Brain microvascular endothelial cell (primary cell): ENCODE measurements at regions not wholly inside any gene's neighbourhood (a gene's known extent, or its start where the extent isn't known, plus 50 kb on each side); places are given as distances from the start of the nearest gene placed in this dataset.

ENCODE experiments used
- DNase-seq: peaks from one replicate; pipeline ENCODE4 v3.0.0-alpha.2; 2020
- H3K27ac ChIP-seq: fragments of 250-450 bp; sonication (Bioruptor Pico); 2 replicates; pipeline ENCODE4 v1.5.1; 2020; ENCODE audit warnings: mild to moderate bottlenecking, moderate library complexity
- H3K27me3 ChIP-seq: fragments of 250-450 bp; sonication (Bioruptor Pico); replicated peaks from 2 replicates; pipeline ENCODE4 v1.5.1; 2020; ENCODE audit warnings: mild to moderate bottlenecking
- H3K36me3 ChIP-seq: fragments of 250-450 bp; sonication (Bioruptor Pico); replicated peaks from 2 replicates; pipeline ENCODE4 v1.5.1; 2020; ENCODE audit warnings: mild to moderate bottlenecking
- H3K4me3 ChIP-seq: 2 replicates; pipeline ENCODE4 v1.5.1; 2011; ENCODE audit warnings: low read depth, mild to moderate bottlenecking, control low read depth, low read length, moderate library complexity
- in situ Hi-C: cut with HindIII; loops from 2 replicates; pipeline ENCODE4 v1.10.0; 2017; ENCODE audit warnings: low sequenced_read_pairs, low pct_ligation_motif_present
- TF ChIP-seq, protein P1 (sequence below): IDR thresholded peaks from 2 replicates; pipeline ENCODE4 v1.5.1; 2011; ENCODE audit warnings: low read depth, mild to moderate bottlenecking, moderate library complexity, low read length, control low read depth, inconsistent platforms; ENCODE audit errors: missing control alignments

DNA sequence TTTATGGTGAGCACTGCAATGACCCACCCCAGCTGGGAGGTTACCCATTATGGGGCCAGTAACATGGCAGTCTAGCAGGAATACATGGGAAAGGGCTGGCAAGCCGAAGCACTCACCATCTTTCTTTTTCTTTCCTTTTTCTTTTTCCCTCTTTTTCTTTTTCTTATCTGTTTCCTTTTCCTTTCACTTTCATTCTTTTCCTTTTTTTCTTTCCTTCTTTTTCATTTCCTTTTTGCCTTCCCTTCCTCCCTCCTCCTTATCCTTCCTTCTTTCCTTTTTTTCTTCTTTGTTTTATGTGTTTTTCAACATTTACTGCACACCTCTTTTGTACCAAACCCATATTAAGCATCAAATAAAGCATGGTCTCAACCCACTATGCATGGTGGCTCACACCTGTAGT, 501.1 kb downstream of the MED13L start:
- Histone ChIP-seq H3K4me3 (no peak overlapping the region), H3K36me3 (no peaks in the 10 kb centered on the region), H3K27ac (no peak overlapping the region), H3K27me3 (no peaks in the 10 kb centered on the region)
- TF ChIP-seq, protein P1, sequence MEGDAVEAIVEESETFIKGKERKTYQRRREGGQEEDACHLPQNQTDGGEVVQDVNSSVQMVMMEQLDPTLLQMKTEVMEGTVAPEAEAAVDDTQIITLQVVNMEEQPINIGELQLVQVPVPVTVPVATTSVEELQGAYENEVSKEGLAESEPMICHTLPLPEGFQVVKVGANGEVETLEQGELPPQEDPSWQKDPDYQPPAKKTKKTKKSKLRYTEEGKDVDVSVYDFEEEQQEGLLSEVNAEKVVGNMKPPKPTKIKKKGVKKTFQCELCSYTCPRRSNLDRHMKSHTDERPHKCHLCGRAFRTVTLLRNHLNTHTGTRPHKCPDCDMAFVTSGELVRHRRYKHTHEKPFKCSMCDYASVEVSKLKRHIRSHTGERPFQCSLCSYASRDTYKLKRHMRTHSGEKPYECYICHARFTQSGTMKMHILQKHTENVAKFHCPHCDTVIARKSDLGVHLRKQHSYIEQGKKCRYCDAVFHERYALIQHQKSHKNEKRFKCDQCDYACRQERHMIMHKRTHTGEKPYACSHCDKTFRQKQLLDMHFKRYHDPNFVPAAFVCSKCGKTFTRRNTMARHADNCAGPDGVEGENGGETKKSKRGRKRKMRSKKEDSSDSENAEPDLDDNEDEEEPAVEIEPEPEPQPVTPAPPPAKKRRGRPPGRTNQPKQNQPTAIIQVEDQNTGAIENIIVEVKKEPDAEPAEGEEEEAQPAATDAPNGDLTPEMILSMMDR: no peak
- no peak for DNase-seq
- in situ Hi-C loops: no loop called here

DNA sequence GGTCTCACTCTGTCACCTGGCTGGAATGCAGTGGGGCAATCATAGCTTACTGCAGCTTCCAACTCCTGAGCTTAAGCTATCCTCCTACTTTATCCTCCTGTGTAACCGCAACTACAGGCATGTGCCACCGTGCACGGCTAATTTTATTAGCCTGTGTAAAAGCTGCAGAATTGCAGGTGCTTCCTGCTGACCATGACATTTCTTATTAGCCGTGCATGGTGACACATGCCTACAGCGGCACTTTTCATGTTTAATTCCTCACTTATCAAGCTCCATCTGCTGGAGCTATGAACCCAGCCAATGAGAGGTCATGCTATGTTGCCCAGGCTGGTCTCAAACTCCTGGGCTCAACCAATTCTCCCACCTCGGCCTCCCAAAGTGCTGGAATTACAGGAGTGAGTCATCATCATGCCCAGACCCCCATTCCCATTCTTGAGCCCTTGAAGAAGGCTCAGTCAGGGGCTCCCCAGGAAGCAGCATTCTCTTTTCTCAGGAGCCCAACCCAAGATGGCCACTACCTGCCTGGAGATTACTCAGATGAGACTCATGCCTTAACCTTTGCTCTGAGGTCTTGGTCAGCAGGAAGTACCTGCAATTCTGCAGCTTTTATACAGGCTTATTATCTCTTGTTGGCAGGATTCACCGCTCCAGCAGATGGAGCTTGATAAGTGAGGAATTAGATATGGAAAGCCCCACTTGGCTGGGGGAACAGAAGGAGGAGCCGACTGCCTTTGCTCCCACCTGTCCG, 503.2 kb downstream of the MED13L start:
- in situ Hi-C loops: no loop called here
- H3K27me3 ChIP-seq: no peaks in the 10 kb centered on the region

DNA sequence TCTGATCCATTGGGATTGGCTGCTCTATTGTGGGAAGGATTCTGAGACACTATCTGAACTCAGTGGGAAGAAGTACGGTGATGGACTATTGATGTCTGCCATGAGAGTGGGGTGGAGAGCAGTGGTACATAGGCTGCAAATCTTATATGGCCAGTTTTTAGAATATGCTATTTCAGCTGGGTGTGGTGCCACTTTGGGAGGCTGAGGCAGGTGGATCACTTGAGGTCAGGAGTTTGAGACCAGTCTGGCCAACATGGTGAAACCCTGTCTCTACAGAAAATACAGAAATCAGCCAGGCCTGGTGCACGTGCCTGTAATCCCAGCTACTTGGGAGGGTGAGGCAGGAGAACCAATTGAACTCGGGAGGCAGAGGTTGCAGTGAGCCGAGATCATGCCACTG, 505.9 kb downstream of the MED13L start:
- in situ Hi-C loops: no loop called here
- Histone ChIP-seq H3K27ac (no peak overlapping the region), H3K27me3 (no peaks in the 10 kb centered on the region), H3K36me3 (no peaks in the 10 kb centered on the region), H3K4me3 (no peak overlapping the region)
- DNase-seq: no peak
- TF ChIP-seq, protein P1: no peak

More for the DNA sequence above, 503.2 kb downstream of the MED13L start:
- Histone ChIP-seq H3K27ac (no peak overlapping the region), H3K36me3 (no peaks in the 10 kb centered on the region), H3K4me3 (no peak overlapping the region)
- TF ChIP-seq, protein P1: no peak
- DNase-seq: no peak

GRCh38 chr12:115771065-115771464, 506.4 kb downstream of the MED13L start:
- in situ Hi-C loops: no loop called here
- H3K27ac ChIP-seq: no peak overlapping the region
- no peak overlapping the region for H3K4me3 ChIP-seq
- H3K27me3 ChIP-seq: no peaks in the 10 kb centered on the region
- DNase-seq: no peak
- TF ChIP-seq, protein P1: peak; percentile 2
- no peaks in the 10 kb centered on the region for H3K36me3 ChIP-seq

DNA sequence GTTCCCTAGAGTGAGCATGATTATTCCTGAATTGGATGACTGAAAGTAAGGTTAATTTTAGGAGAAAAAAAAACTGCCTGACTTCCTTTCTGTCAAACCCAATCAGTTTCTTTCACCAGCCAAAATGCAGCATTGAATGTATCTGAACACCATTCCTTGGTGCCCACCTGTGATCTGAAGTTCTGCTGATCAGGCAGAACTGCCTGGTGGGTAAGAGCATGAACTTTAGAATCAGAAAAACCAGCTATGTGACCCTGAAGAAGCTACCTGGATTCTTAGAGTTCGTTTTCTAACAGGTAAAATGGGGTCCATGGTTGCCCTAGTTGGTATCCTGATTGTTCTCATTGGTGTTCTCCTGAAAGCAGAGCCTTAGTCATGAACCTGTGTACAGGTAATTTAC, 506.9 kb downstream of the MED13L start:
- Histone ChIP-seq H3K27ac (no peak overlapping the region), H3K27me3 (no peaks in the 10 kb centered on the region), H3K4me3 (no peak overlapping the region), H3K36me3 (no peaks in the 10 kb centered on the region)
- in situ Hi-C loops: no loop called here
- TF ChIP-seq, protein P1: no peak
- no peak for DNase-seq

DNA sequence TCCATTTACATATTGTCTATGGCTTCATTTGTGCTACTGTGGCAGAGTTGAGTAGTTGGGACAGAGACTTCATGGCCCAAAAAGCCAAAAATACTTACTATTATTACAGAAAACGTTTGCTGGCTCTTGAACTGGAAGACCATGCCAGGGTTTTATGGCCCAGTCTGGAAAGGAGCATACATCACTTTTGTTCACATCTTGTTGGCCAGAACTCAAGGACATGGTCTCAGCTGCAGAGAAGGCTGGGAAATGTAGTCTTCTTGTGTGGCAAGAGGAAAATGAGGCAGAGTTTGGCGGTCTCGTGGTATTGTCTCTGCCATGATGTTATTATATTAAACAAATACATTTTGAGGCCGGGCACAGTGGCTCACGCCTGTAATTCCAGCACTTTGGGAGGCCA, 509.6 kb downstream of the MED13L start:
- H3K36me3 ChIP-seq: no peaks in the 10 kb centered on the region
- no peak overlapping the region for H3K27ac ChIP-seq
- no peak overlapping the region for H3K4me3 ChIP-seq
- no peaks in the 10 kb centered on the region for H3K27me3 ChIP-seq
- no peak for DNase-seq
- TF ChIP-seq, protein P1: no peak
- in situ Hi-C loops: no loop called here
